H9 (cell line): ENCODE measurements at regions not wholly inside any gene's neighbourhood (a gene's known extent, or its start where the extent isn't known, plus 50 kb on each side); places are given as distances from the start of the nearest gene placed in this dataset.

Source experiments
- DNase-seq: peaks from one replicate; pipeline ENCODE4 v3.0.0-alpha.2; 2017
- H2AFZ ChIP-seq: one replicate; pipeline ENCODE4 v1.6.1; 2013; ENCODE audit warnings: mild to moderate bottlenecking, low read length, control low read depth, moderate library complexity
- H2AK5ac ChIP-seq: 2 replicates; pipeline ENCODE4 v1.6.1; 2013; ENCODE audit warnings: low read length, control low read depth, mixed read lengths; ENCODE audit not compliant: insufficient read length
- H2BK120ac ChIP-seq: one replicate; pipeline ENCODE4 v1.6.1; 2013; ENCODE audit warnings: low read depth, mild to moderate bottlenecking, low read length, control low read depth, inconsistent platforms; ENCODE audit not compliant: poor library complexity, severe bottlenecking
- H2BK12ac ChIP-seq: 2 replicates; pipeline ENCODE4 v1.6.1; 2013; ENCODE audit warnings: low read length, control low read depth, mixed read lengths, low read depth; ENCODE audit not compliant: insufficient read length
- H2BK15ac ChIP-seq: 2 replicates; pipeline ENCODE4 v1.6.1; 2013; ENCODE audit warnings: low read depth, low read length, control low read depth
- H2BK20ac ChIP-seq: one replicate; pipeline ENCODE4 v1.6.1; 2013; ENCODE audit warnings: low read depth, mild to moderate bottlenecking, low read length, control low read depth, inconsistent platforms; ENCODE audit not compliant: poor library complexity, severe bottlenecking
- H2BK5ac ChIP-seq: 2 replicates; pipeline ENCODE4 v1.6.1; 2013; ENCODE audit warnings: low read length, control low read depth, mixed read lengths; ENCODE audit not compliant: insufficient read length
- H3K14ac ChIP-seq: 2 replicates; pipeline ENCODE4 v1.6.1; 2013; ENCODE audit warnings: low read length, control low read depth; ENCODE audit not compliant: insufficient read depth
- H3K18ac ChIP-seq: 2 replicates; pipeline ENCODE4 v1.6.1; 2013; ENCODE audit warnings: low read depth, mild to moderate bottlenecking, mixed read lengths, low read length, control low read depth; ENCODE audit not compliant: insufficient read length
- H3K23ac ChIP-seq: 2 replicates; pipeline ENCODE4 v1.6.1; 2013; ENCODE audit warnings: low read length, control low read depth, mixed read lengths, low read depth; ENCODE audit not compliant: insufficient read length
- H3K23me2 ChIP-seq: 2 replicates; pipeline ENCODE4 v1.6.1; 2013; ENCODE audit warnings: low read depth, mild to moderate bottlenecking, mixed read lengths, low read length, control low read depth; ENCODE audit not compliant: insufficient read length, poor library complexity, severe bottlenecking
- H3K27ac ChIP-seq: 2 replicates; pipeline ENCODE4 v1.5.1; 2013; ENCODE audit warnings: low read length, control low read depth, mixed read lengths, low read depth; ENCODE audit not compliant: insufficient read length
- H3K27me3 ChIP-seq: 2 replicates; pipeline ENCODE4 v1.6.1; 2013; ENCODE audit warnings: low read length, control low read depth, inconsistent platforms; ENCODE audit not compliant: insufficient read depth
- H3K4ac ChIP-seq: 2 replicates; pipeline ENCODE4 v1.6.1; 2013; ENCODE audit warnings: low read depth, mild to moderate bottlenecking, control low read depth, inconsistent platforms, low read length, moderate library complexity
- H3K4me1 ChIP-seq: 2 replicates; pipeline ENCODE4 v1.6.1; 2013; ENCODE audit warnings: low read length, control low read depth, inconsistent platforms; ENCODE audit not compliant: insufficient read depth
- H3K4me2 ChIP-seq: 2 replicates; pipeline ENCODE4 v1.6.1; 2013; ENCODE audit warnings: low read length, control low read depth, mixed read lengths; ENCODE audit not compliant: insufficient read length, insufficient read depth
- H3K56ac ChIP-seq: 2 replicates; pipeline ENCODE4 v1.6.1; 2013; ENCODE audit warnings: low read depth, mild to moderate bottlenecking, mixed read lengths, low read length, control low read depth; ENCODE audit not compliant: insufficient read length
- H3K79me1 ChIP-seq: 2 replicates; pipeline ENCODE4 v1.6.1; 2013; ENCODE audit warnings: low read depth, mild to moderate bottlenecking, moderate library complexity, low read length, control low read depth, inconsistent platforms; ENCODE audit not compliant: insufficient read depth, poor library complexity, severe bottlenecking
- H3K79me2 ChIP-seq: 2 replicates; pipeline ENCODE4 v1.6.1; 2013; ENCODE audit warnings: low read length, control low read depth, inconsistent platforms; ENCODE audit not compliant: insufficient read depth
- H3K9ac ChIP-seq: 2 replicates; pipeline ENCODE4 v1.6.1; 2013; ENCODE audit warnings: low read length, control low read depth, mixed read lengths; ENCODE audit not compliant: insufficient read length; ENCODE audit errors: extremely low read depth
- H3K9me3 ChIP-seq: one replicate; pipeline ENCODE4 v1.6.1; 2013; ENCODE audit warnings: low read depth, low read length, inconsistent platforms; ENCODE audit not compliant: control insufficient read depth
- H3T11ph ChIP-seq: one replicate; pipeline ENCODE4 v1.6.1; 2013; ENCODE audit warnings: mild to moderate bottlenecking, low read length, control low read depth, inconsistent platforms
- H4K20me1 ChIP-seq: one replicate; pipeline ENCODE4 v1.6.1; 2013; ENCODE audit not compliant: control insufficient read depth, insufficient read length, insufficient read depth
- H4K5ac ChIP-seq: 2 replicates; pipeline ENCODE4 v1.6.1; 2013; ENCODE audit warnings: low read depth, mild to moderate bottlenecking, mixed read lengths, low read length, control low read depth; ENCODE audit not compliant: insufficient read length
- H4K8ac ChIP-seq: replicated peaks from 2 replicates; pipeline ENCODE4 v1.6.1; 2013; ENCODE audit warnings: low read length, control low read depth, mixed read lengths, low read depth; ENCODE audit not compliant: insufficient read length
- H4K91ac ChIP-seq: 2 replicates; pipeline ENCODE4 v1.6.1; 2013; ENCODE audit warnings: low read depth, mild to moderate bottlenecking, moderate library complexity, mixed read lengths, low read length, control low read depth; ENCODE audit not compliant: insufficient read length
- H3K27ac Mint-ChIP-seq, 3 experiments: 2 replicates in 2 of 3; 3 replicates in 1 of 3; pipeline ENCODE4 v1.8.0; 2020 to 2021; ENCODE audit warnings: mixed read lengths in 3 of 3, mild to moderate bottlenecking in 1 of 3, moderate library complexity in 1 of 3
- H3K27me3 Mint-ChIP-seq: 2 replicates; pipeline ENCODE4 v1.8.0; 2021; ENCODE audit warnings: low read depth, mild to moderate bottlenecking, moderate library complexity, mixed read lengths
- H3K36me3 Mint-ChIP-seq, 3 experiments: 2 replicates in 2 of 3; 3 replicates in 1 of 3; pipeline ENCODE4 v1.8.0; 2020 to 2021; ENCODE audit warnings: low read depth in 3 of 3, mixed read lengths in 3 of 3; ENCODE audit not compliant: insufficient read depth in 1 of 3
- H3K4me1 Mint-ChIP-seq, 2 experiments: 2 replicates each; pipeline ENCODE4 v1.8.0; 2020; ENCODE audit warnings: mixed read lengths in 2 of 2
- H3K4me3 Mint-ChIP-seq, 2 experiments: 2 replicates in 1 of 2; 3 replicates in 1 of 2; pipeline ENCODE4 v1.8.0; 2020 to 2021; ENCODE audit warnings: mild to moderate bottlenecking in 2 of 2, mixed read lengths in 2 of 2, moderate library complexity in 1 of 2
- H3K9me3 Mint-ChIP-seq, 2 experiments: 2 replicates in 1 of 2; 3 replicates in 1 of 2; pipeline ENCODE4 v1.8.0; 2020; ENCODE audit warnings: mild to moderate bottlenecking in 2 of 2, mixed read lengths in 2 of 2, moderate library complexity in 1 of 2
- WGBS: extraction: QIAGEN DNeasy Blood & Tissue Kit; methylation state at CpG from one replicate; pipeline ENCODE4 v1.1.7; 2013; ENCODE audit warnings: missing lambda C conversion rate, low lambda C conversion rate, mixed read lengths; ENCODE audit not compliant: insufficient read length; ENCODE audit errors: extremely low coverage; 5-methylcytosine and 5-hydroxymethylcytosine counted together
- TF ChIP-seq, protein P1 (sequence below): fragments of 200-600 bp; sonication (generic); conservative IDR thresholded peaks from 3 replicates; pipeline ENCODE4 v1.8.0; 2021; ENCODE audit warnings: antibody characterized with exemption, mild to moderate bottlenecking

DNA sequence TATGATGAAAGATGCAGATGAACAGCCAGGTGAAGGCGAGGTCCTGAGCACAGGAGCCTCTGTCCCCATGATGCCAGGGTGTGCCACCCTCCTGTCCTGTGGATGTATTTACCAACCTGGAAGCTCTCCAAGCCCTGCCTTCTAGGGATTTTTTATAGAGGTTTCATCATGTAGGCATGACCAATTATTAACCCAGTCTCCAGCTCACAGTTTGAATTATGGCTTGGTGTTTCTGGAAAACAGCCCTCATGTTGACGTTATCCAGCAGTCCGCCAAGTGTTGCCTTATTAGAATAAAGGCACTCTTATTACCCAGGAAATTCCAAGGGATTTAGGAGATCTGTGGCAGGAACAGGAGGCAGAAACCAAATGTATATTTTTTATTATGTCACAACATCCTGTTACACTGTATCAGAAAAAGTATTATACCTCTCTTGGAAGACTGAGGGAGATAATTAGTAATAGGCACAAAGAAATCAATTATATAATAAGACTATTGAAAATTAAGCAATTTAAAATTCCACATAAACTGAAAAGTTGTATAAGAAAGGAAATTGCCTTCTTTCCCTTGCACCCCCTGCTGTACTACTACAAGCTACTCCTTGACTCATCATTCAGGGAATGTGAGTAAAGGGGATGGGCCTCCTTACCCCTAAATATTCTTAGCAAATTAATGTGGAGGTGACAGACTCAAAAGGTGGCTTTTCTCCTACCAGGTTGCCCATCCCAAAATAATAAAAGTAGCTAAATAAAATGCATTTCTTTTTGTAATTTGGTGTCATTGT lies 129.6 kb downstream of the ZNF330 start:
- no peak overlapping the region for H3K56ac ChIP-seq
- no peak overlapping the region for H3K9ac ChIP-seq
- Mint-ChIP-seq H3K36me3 (no peaks in the 10 kb centered on the region), H3K9me3 (no peaks in the 10 kb centered on the region; a peak in 1 of 5 replicates), H3K27ac (no peak overlapping the region; a peak in 1 of 7 replicates), H3K4me3 (no peak overlapping the region), H3K27me3 (no peaks in the 10 kb centered on the region), H3K4me1 (peaks cover 8 to 10% of the 10 kb centered on the region in 2 experiments)
- no peak overlapping the region for H3K23ac ChIP-seq
- no peak overlapping the region for H3K18ac ChIP-seq
- no peak overlapping the region for H4K8ac ChIP-seq
- H3K27ac ChIP-seq, result no peak overlapping the region
- H4K5ac ChIP-seq, result no peak overlapping the region
- H2BK120ac ChIP-seq, result no peak overlapping the region
- no peak overlapping the region for H2BK20ac ChIP-seq
- H2AK5ac ChIP-seq, result no peak overlapping the region
- H4K20me1 ChIP-seq, result no peaks in the 10 kb centered on the region
- H2BK12ac ChIP-seq, result no peak overlapping the region
- no peaks in the 10 kb centered on the region for H3K79me2 ChIP-seq
- no peak overlapping the region for H3K14ac ChIP-seq
- no peak overlapping the region for H3K4ac ChIP-seq
- H3K4me1 ChIP-seq, result no peaks in the 10 kb centered on the region; the same call in 1 of the 2 replicates
- H2AFZ ChIP-seq, result no peak overlapping the region
- WGBS, result no CpG with 5 or more reads among the region's 3 CpGs
- H3K9me3 ChIP-seq, result no peaks in the 10 kb centered on the region
- TF ChIP-seq, protein P1, sequence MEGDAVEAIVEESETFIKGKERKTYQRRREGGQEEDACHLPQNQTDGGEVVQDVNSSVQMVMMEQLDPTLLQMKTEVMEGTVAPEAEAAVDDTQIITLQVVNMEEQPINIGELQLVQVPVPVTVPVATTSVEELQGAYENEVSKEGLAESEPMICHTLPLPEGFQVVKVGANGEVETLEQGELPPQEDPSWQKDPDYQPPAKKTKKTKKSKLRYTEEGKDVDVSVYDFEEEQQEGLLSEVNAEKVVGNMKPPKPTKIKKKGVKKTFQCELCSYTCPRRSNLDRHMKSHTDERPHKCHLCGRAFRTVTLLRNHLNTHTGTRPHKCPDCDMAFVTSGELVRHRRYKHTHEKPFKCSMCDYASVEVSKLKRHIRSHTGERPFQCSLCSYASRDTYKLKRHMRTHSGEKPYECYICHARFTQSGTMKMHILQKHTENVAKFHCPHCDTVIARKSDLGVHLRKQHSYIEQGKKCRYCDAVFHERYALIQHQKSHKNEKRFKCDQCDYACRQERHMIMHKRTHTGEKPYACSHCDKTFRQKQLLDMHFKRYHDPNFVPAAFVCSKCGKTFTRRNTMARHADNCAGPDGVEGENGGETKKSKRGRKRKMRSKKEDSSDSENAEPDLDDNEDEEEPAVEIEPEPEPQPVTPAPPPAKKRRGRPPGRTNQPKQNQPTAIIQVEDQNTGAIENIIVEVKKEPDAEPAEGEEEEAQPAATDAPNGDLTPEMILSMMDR, result no peak
- H3K27me3 ChIP-seq, result no peaks in the 10 kb centered on the region
- H3K4me2 ChIP-seq, result no peak overlapping the region
- no peak overlapping the region for H2BK5ac ChIP-seq
- H4K91ac ChIP-seq, result no peak overlapping the region
- no peak overlapping the region for H3T11ph ChIP-seq
- H2BK15ac ChIP-seq, result no peak overlapping the region
- no peaks in the 10 kb centered on the region for H3K23me2 ChIP-seq
- H3K79me1 ChIP-seq, result no peaks in the 10 kb centered on the region
- no peak for DNase-seq
